Heart right ventricle (tissue), 16 donors: ENCODE measurements at regions not wholly inside any gene's neighbourhood (a gene's known extent, or its start where the extent isn't known, plus 50 kb on each side); places are given as distances from the start of the nearest gene placed in this dataset.

Experiments
- ATAC-seq, 8 donors: fragments of 200-7000 bp; cut with Tn5 transposase; one replicate each; pipeline ENCODE4 v1.9.1; 2020; ENCODE audit warnings: mild to moderate bottlenecking in 8 of 8, moderate library complexity in 8 of 8, moderate number of reproducible peaks in 1 of 8
- DNase-seq, 2 donors: peaks; one replicate each; pipeline ENCODE4 v3.0.0-alpha.2; 2020
- H3K27ac ChIP-seq, 10 donors: fragments of 200-600 bp; sonication (generic) in 2 of 10; one replicate each; pipeline versions ENCODE4 v1.5.0 to v1.8.0; 2020 to 2022; ENCODE audit warnings: mild to moderate bottlenecking in 3 of 10
- H3K27me3 ChIP-seq, 7 donors: fragments of 200-600 bp; one replicate each; pipeline ENCODE4 v1.8.0; 2021 to 2022; ENCODE audit warnings: mild to moderate bottlenecking in 2 of 7
- H3K36me3 ChIP-seq, 9 donors: fragments of 200-600 bp; sonication (generic) in 1 of 9; one replicate each; pipeline versions ENCODE4 v1.5.0 to v1.8.0; 2020 to 2022; ENCODE audit warnings: mild to moderate bottlenecking in 2 of 9
- H3K4me1 ChIP-seq, 9 donors: fragments of 200-600 bp; sonication (generic) in 1 of 9; one replicate each; pipeline versions ENCODE4 v1.5.0 to v1.8.0; 2020 to 2022; ENCODE audit warnings: mild to moderate bottlenecking in 4 of 9
- H3K4me3 ChIP-seq, 10 donors: fragments of 200-600 bp; sonication (generic) in 2 of 10; one replicate each; pipeline versions ENCODE4 v1.5.0 to v1.8.0; 2020 to 2022; ENCODE audit warnings: mild to moderate bottlenecking in 7 of 10, moderate library complexity in 2 of 10
- H3K9me3 ChIP-seq, 11 donors: fragments of 200-600 bp in 10 of 11; sonication (generic) in 2 of 11; one replicate each; pipeline versions ENCODE4 v1.5.0 to v1.8.0; 2013 to 2022; ENCODE audit warnings: mild to moderate bottlenecking in 2 of 11, control low read depth in 1 of 11, moderate library complexity in 1 of 11
- CTCF ChIP-seq, 9 donors: fragments of 200-600 bp; sonication (generic) in 2 of 9; IDR thresholded peaks; one replicate each; pipeline versions ENCODE4 v1.5.0 to v1.8.0; 2021 to 2022; ENCODE audit warnings: antibody characterized with exemption in 9 of 9, mild to moderate bottlenecking in 5 of 9, moderate library complexity in 1 of 9
- WGBS, 2 donors: extraction: QIAGEN DNeasy Blood & Tissue Kit; methylation state at CpG; one replicate each; pipeline ENCODE4 v1.1.7; 2013; ENCODE audit warnings: inconsistent platforms in 1 of 2; 5-methylcytosine and 5-hydroxymethylcytosine counted together
- intact Hi-C, 10 donors: fragments of 100-400 bp; cut with DNase I; formaldehyde crosslinking; loops; one replicate each; pipeline versions ENCODE4 v1.11.1 to v1.14.2; 2022
- donor health status: Arrhythmogenic right ventricular cardiomyopathy.
- donor health status: ischemic (EF 13 %, LVEDD 7.1; RV severe dilation, severe dysfunction).
- donor health status: healthy with polysubstance abuse.
- donor health status: DM: no; HTN: yes; CAD: no.
- donor health status: DM: no; HTN: no; CAD: no.
- donor health status: ischemic (EF 25% LVEDD 6.9; RV normal size, moderate dysfunction).
- donor health status: ischemic (EF 25% LVEDD 5.7; RV mildly dilated, moderate dysfunction).
- donor health status: healthy.
- donor health status: DM: yes; HTN: yes; CAD: no.
- donor health status: Ischemic cardiomyopathy.
- donor health status: ischemic (EF 35%, LVEDD 5.7; RV mildly dilated, moderate dysfunction).
- donor health status: nonischemic (EF 11% LVEDD 7.7; RV severe dilation, severe dysfunction).
- donor health status: DM: yes; HTN: yes; CAD: no.
- donor health status: PGD.
- donor health status: ischemic (EF 29% LVEDD 5.4; RV normal size, mild dysfunction).
- donor health status: nonischemic (EF 23%, LVEDD 6.1; RV moderate dilation, normal function).

DNA sequence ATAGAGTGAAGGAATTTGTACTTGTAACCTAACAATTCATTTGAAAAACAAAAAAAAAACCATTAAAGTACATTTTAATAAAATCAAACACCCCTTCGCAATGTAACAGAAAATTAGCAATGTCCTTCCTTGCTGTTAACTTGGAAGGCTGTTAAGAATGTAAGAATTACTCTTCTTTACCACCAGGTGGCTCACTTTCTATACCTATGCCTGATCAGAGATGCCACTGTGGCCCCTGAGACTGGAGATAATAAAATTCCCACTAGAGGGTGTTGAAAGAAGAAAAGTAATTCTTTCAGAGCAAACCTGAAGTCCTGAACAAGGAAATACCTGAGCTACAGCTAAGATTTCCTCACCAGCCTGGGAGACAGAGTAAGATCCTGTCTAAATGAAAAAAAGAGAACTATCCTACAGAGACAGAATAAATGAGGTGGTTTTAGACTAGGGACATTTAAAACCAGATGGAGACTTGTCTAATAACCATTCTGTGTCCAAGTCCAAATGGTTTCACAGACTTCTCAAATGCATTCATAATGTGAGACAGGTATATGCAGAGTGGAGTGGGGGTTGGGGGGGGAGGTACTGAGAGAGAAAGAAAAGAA, 1089.3 kb downstream of the FAM181B start:
- 57 to 63% methylated on average over 1 of the region's 1 CpG for WGBS, 2 donors
- DNase-seq, result no peak
- Histone ChIP-seq H3K27ac (no peak overlapping the region), H3K36me3 (no peaks in the 10 kb centered on the region), H3K4me1 (no peaks in the 10 kb centered on the region), H3K9me3 (no peaks in the 10 kb centered on the region), H3K27me3 (peaks cover 0 to 10% (median 0%) of the 10 kb centered on the region in 7 donors), H3K4me3 (no peak overlapping the region)
- intact Hi-C loops, result loop anchor here in 5 of 10 donors (10.0 kb wide), 1 partner anchor 1050 kb away; no protein-coding TSS in a partner anchor
- TF ChIP-seq CTCF (IDR thresholded peaks at IDR 0.05), result peak in 8 of 9 donors; percentile 10 to 66 (median 56)
- no peak for ATAC-seq

DNA sequence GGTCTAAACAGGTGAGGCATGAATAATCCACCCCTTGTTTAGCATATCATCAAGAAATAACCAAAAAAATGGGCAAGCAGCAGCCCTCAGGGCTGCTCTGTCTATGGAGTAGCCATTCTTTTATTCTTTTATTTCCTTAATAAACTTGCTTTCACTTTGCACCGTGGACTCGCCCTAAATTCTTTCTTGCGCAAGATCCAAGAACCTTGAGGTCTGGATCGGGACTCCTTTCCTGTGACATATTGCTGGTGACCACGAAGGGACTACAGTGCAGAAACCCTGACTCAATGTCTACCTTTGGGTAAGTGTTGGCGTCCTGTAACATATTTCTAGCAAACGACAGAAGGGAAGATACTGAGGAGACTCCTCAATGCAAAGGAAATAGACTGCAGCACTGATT, 1099.2 kb downstream of the FAM181B start:
- TF ChIP-seq CTCF (IDR thresholded peaks at IDR 0.05), result no peak
- H3K27ac ChIP-seq, result no peak overlapping the region
- 84 to 90% methylated on average over 7 of the region's 7 CpGs for WGBS, 2 donors
- H3K4me3 ChIP-seq, result no peak overlapping the region
- DNase-seq, result no peak
- H3K27me3 ChIP-seq, result no peaks in the 10 kb centered on the region
- no peak for ATAC-seq
- intact Hi-C loops, result no loop called here
- H3K36me3 ChIP-seq, result no peaks in the 10 kb centered on the region
- no peaks in the 10 kb centered on the region for H3K9me3 ChIP-seq
- no peaks in the 10 kb centered on the region for H3K4me1 ChIP-seq

DNA sequence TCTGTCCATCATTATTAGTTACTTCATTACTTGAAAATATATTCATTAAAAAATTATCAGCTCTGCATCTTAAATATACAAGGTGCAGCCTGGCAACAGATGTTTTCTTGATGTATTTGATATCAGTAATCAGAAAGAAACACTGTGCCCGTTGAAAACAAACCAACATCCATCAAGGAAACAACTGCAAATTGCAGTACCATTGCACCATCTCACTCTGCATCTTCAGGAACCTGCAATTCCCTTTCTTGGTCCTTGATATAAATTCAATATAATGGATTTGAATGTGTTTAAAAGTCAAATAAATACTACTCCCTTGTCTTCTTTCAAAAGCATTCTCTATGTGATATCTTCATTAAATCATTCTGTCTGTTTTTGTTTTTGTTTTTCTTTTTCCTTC, 1131.2 kb downstream of the FAM181B start:
- no peak for TF ChIP-seq CTCF (IDR thresholded peaks at IDR 0.05)
- 46 to 62% methylated on average over 1 of the region's 1 CpG for WGBS, 2 donors
- no peaks in the 10 kb centered on the region for H3K9me3 ChIP-seq
- ATAC-seq, result no peak
- intact Hi-C loops, result no loop called here
- no peak overlapping the region for H3K27ac ChIP-seq
- no peaks in the 10 kb centered on the region for H3K27me3 ChIP-seq
- no peak overlapping the region for H3K4me3 ChIP-seq
- no peak for DNase-seq
- no peaks in the 10 kb centered on the region for H3K4me1 ChIP-seq
- no peaks in the 10 kb centered on the region for H3K36me3 ChIP-seq

DNA sequence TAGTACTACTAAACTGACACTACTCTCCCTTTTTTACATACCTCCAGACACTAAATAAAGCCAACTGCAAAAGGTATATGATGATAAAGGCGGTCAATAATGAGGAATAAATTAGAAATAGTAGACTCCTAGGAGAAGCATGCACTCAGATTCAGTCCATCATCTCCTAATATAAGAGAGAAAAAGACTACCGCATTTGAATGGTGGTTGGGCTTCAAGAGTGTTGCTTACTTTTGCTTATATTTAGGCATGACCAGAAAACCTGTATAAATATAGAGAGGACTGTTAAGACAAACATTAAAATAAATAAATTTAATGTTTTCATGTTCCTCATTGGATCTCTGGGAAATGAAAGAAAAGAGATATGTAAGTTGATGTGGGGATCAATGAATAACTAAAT, 1137.0 kb downstream of the FAM181B start:
- DNase-seq, result no peak
- intact Hi-C loops, result no loop called here
- ATAC-seq, result no peak

More for the DNA sequence above, 1137.0 kb downstream of the FAM181B start:
- WGBS, 2 donors, result 51 to 56% methylated on average over 2 of the region's 2 CpGs
- no peaks in the 10 kb centered on the region for H3K4me1 ChIP-seq
- no peak overlapping the region for H3K4me3 ChIP-seq
- H3K27ac ChIP-seq, result no peak overlapping the region
- H3K36me3 ChIP-seq, result no peaks in the 10 kb centered on the region
- H3K27me3 ChIP-seq, result no peaks in the 10 kb centered on the region
- TF ChIP-seq CTCF (IDR thresholded peaks at IDR 0.05), result no peak
- H3K9me3 ChIP-seq, result no peaks in the 10 kb centered on the region
